H9 (cell line): ENCODE measurements at regions not wholly inside any gene's neighbourhood (a gene's known extent, or its start where the extent isn't known, plus 50 kb on each side); places are given as distances from the start of the nearest gene placed in this dataset.

ENCODE experiments used
- DNase-seq: peaks from one replicate; pipeline ENCODE4 v3.0.0-alpha.2; 2017
- H2AFZ ChIP-seq: one replicate; pipeline ENCODE4 v1.6.1; 2013; ENCODE audit warnings: mild to moderate bottlenecking, low read length, control low read depth, moderate library complexity
- H2AK5ac ChIP-seq: 2 replicates; pipeline ENCODE4 v1.6.1; 2013; ENCODE audit warnings: low read length, control low read depth, mixed read lengths; ENCODE audit not compliant: insufficient read length
- H2BK120ac ChIP-seq: one replicate; pipeline ENCODE4 v1.6.1; 2013; ENCODE audit warnings: low read depth, mild to moderate bottlenecking, low read length, control low read depth, inconsistent platforms; ENCODE audit not compliant: poor library complexity, severe bottlenecking
- H2BK12ac ChIP-seq: 2 replicates; pipeline ENCODE4 v1.6.1; 2013; ENCODE audit warnings: low read length, control low read depth, mixed read lengths, low read depth; ENCODE audit not compliant: insufficient read length
- H2BK15ac ChIP-seq: 2 replicates; pipeline ENCODE4 v1.6.1; 2013; ENCODE audit warnings: low read depth, low read length, control low read depth
- H2BK20ac ChIP-seq: one replicate; pipeline ENCODE4 v1.6.1; 2013; ENCODE audit warnings: low read depth, mild to moderate bottlenecking, low read length, control low read depth, inconsistent platforms; ENCODE audit not compliant: poor library complexity, severe bottlenecking
- H2BK5ac ChIP-seq: 2 replicates; pipeline ENCODE4 v1.6.1; 2013; ENCODE audit warnings: low read length, control low read depth, mixed read lengths; ENCODE audit not compliant: insufficient read length
- H3K14ac ChIP-seq: 2 replicates; pipeline ENCODE4 v1.6.1; 2013; ENCODE audit warnings: low read length, control low read depth; ENCODE audit not compliant: insufficient read depth
- H3K18ac ChIP-seq: 2 replicates; pipeline ENCODE4 v1.6.1; 2013; ENCODE audit warnings: low read depth, mild to moderate bottlenecking, mixed read lengths, low read length, control low read depth; ENCODE audit not compliant: insufficient read length
- H3K23ac ChIP-seq: 2 replicates; pipeline ENCODE4 v1.6.1; 2013; ENCODE audit warnings: low read length, control low read depth, mixed read lengths, low read depth; ENCODE audit not compliant: insufficient read length
- H3K23me2 ChIP-seq: 2 replicates; pipeline ENCODE4 v1.6.1; 2013; ENCODE audit warnings: low read depth, mild to moderate bottlenecking, mixed read lengths, low read length, control low read depth; ENCODE audit not compliant: insufficient read length, poor library complexity, severe bottlenecking
- H3K27ac ChIP-seq: 2 replicates; pipeline ENCODE4 v1.5.1; 2013; ENCODE audit warnings: low read length, control low read depth, mixed read lengths, low read depth; ENCODE audit not compliant: insufficient read length
- H3K27me3 ChIP-seq: 2 replicates; pipeline ENCODE4 v1.6.1; 2013; ENCODE audit warnings: low read length, control low read depth, inconsistent platforms; ENCODE audit not compliant: insufficient read depth
- H3K4ac ChIP-seq: 2 replicates; pipeline ENCODE4 v1.6.1; 2013; ENCODE audit warnings: low read depth, mild to moderate bottlenecking, control low read depth, inconsistent platforms, low read length, moderate library complexity
- H3K4me1 ChIP-seq: 2 replicates; pipeline ENCODE4 v1.6.1; 2013; ENCODE audit warnings: low read length, control low read depth, inconsistent platforms; ENCODE audit not compliant: insufficient read depth
- H3K4me2 ChIP-seq: 2 replicates; pipeline ENCODE4 v1.6.1; 2013; ENCODE audit warnings: low read length, control low read depth, mixed read lengths; ENCODE audit not compliant: insufficient read length, insufficient read depth
- H3K56ac ChIP-seq: 2 replicates; pipeline ENCODE4 v1.6.1; 2013; ENCODE audit warnings: low read depth, mild to moderate bottlenecking, mixed read lengths, low read length, control low read depth; ENCODE audit not compliant: insufficient read length
- H3K79me1 ChIP-seq: 2 replicates; pipeline ENCODE4 v1.6.1; 2013; ENCODE audit warnings: low read depth, mild to moderate bottlenecking, moderate library complexity, low read length, control low read depth, inconsistent platforms; ENCODE audit not compliant: insufficient read depth, poor library complexity, severe bottlenecking
- H3K79me2 ChIP-seq: 2 replicates; pipeline ENCODE4 v1.6.1; 2013; ENCODE audit warnings: low read length, control low read depth, inconsistent platforms; ENCODE audit not compliant: insufficient read depth
- H3K9ac ChIP-seq: 2 replicates; pipeline ENCODE4 v1.6.1; 2013; ENCODE audit warnings: low read length, control low read depth, mixed read lengths; ENCODE audit not compliant: insufficient read length; ENCODE audit errors: extremely low read depth
- H3K9me3 ChIP-seq: one replicate; pipeline ENCODE4 v1.6.1; 2013; ENCODE audit warnings: low read depth, low read length, inconsistent platforms; ENCODE audit not compliant: control insufficient read depth
- H3T11ph ChIP-seq: one replicate; pipeline ENCODE4 v1.6.1; 2013; ENCODE audit warnings: mild to moderate bottlenecking, low read length, control low read depth, inconsistent platforms
- H4K20me1 ChIP-seq: one replicate; pipeline ENCODE4 v1.6.1; 2013; ENCODE audit not compliant: control insufficient read depth, insufficient read length, insufficient read depth
- H4K5ac ChIP-seq: 2 replicates; pipeline ENCODE4 v1.6.1; 2013; ENCODE audit warnings: low read depth, mild to moderate bottlenecking, mixed read lengths, low read length, control low read depth; ENCODE audit not compliant: insufficient read length
- H4K8ac ChIP-seq: replicated peaks from 2 replicates; pipeline ENCODE4 v1.6.1; 2013; ENCODE audit warnings: low read length, control low read depth, mixed read lengths, low read depth; ENCODE audit not compliant: insufficient read length
- H4K91ac ChIP-seq: 2 replicates; pipeline ENCODE4 v1.6.1; 2013; ENCODE audit warnings: low read depth, mild to moderate bottlenecking, moderate library complexity, mixed read lengths, low read length, control low read depth; ENCODE audit not compliant: insufficient read length
- H3K27ac Mint-ChIP-seq, 3 experiments: 2 replicates in 2 of 3; 3 replicates in 1 of 3; pipeline ENCODE4 v1.8.0; 2020 to 2021; ENCODE audit warnings: mixed read lengths in 3 of 3, mild to moderate bottlenecking in 1 of 3, moderate library complexity in 1 of 3
- H3K27me3 Mint-ChIP-seq: 2 replicates; pipeline ENCODE4 v1.8.0; 2021; ENCODE audit warnings: low read depth, mild to moderate bottlenecking, moderate library complexity, mixed read lengths
- H3K36me3 Mint-ChIP-seq, 3 experiments: 2 replicates in 2 of 3; 3 replicates in 1 of 3; pipeline ENCODE4 v1.8.0; 2020 to 2021; ENCODE audit warnings: low read depth in 3 of 3, mixed read lengths in 3 of 3; ENCODE audit not compliant: insufficient read depth in 1 of 3
- H3K4me1 Mint-ChIP-seq, 2 experiments: 2 replicates each; pipeline ENCODE4 v1.8.0; 2020; ENCODE audit warnings: mixed read lengths in 2 of 2
- H3K4me3 Mint-ChIP-seq, 2 experiments: 2 replicates in 1 of 2; 3 replicates in 1 of 2; pipeline ENCODE4 v1.8.0; 2020 to 2021; ENCODE audit warnings: mild to moderate bottlenecking in 2 of 2, mixed read lengths in 2 of 2, moderate library complexity in 1 of 2
- H3K9me3 Mint-ChIP-seq, 2 experiments: 2 replicates in 1 of 2; 3 replicates in 1 of 2; pipeline ENCODE4 v1.8.0; 2020; ENCODE audit warnings: mild to moderate bottlenecking in 2 of 2, mixed read lengths in 2 of 2, moderate library complexity in 1 of 2
- CTCF ChIP-seq: fragments of 200-600 bp; sonication (generic); conservative IDR thresholded peaks from 3 replicates; pipeline ENCODE4 v1.8.0; 2021; ENCODE audit warnings: antibody characterized with exemption, mild to moderate bottlenecking
- WGBS: extraction: QIAGEN DNeasy Blood & Tissue Kit; methylation state at CpG from one replicate; pipeline ENCODE4 v1.1.7; 2013; ENCODE audit warnings: missing lambda C conversion rate, low lambda C conversion rate, mixed read lengths; ENCODE audit not compliant: insufficient read length; ENCODE audit errors: extremely low coverage; 5-methylcytosine and 5-hydroxymethylcytosine counted together

GRCh38 chr10:3337741-3338140 is 165.2 kb upstream of the PITRM1 start:
- Histone ChIP-seq H3K56ac (no peak overlapping the region), H3K9ac (no peak overlapping the region), H3K79me2 (no peaks in the 10 kb centered on the region), H3K18ac (no peak overlapping the region), H2BK20ac (no peak overlapping the region), H2BK12ac (no peak overlapping the region), H4K8ac (no peak overlapping the region), H3K27me3 (no peaks in the 10 kb centered on the region), H3K79me1 (no peaks in the 10 kb centered on the region), H3K4ac (no peak overlapping the region), H2BK5ac (no peak overlapping the region), H2BK120ac (no peak overlapping the region), H3K4me2 (no peak overlapping the region), H3K4me1 (peaks cover 8% of the 10 kb centered on the region; the same call in 1 of the 2 replicates), H3T11ph (no peak overlapping the region), H3K23me2 (no peaks in the 10 kb centered on the region), H4K91ac (no peak overlapping the region), H3K23ac (no peak overlapping the region), H4K5ac (no peak overlapping the region), H2AK5ac (no peak overlapping the region), H4K20me1 (no peaks in the 10 kb centered on the region), H3K9me3 (no peaks in the 10 kb centered on the region), H3K14ac (no peak overlapping the region), H2BK15ac (no peak overlapping the region), H3K27ac (no peak overlapping the region), H2AFZ (no peak overlapping the region)
- no peak overlapping the region for H3K4me3 Mint-ChIP-seq
- no CpG with 5 or more reads among the region's 8 CpGs for WGBS
- no peak for DNase-seq
- no peak overlapping the region for H3K27ac Mint-ChIP-seq
- peaks cover 22 to 27% of the 10 kb centered on the region in 2 experiments for H3K4me1 Mint-ChIP-seq
- no peaks in the 10 kb centered on the region for H3K9me3 Mint-ChIP-seq
- no peaks in the 10 kb centered on the region for H3K36me3 Mint-ChIP-seq
- TF ChIP-seq CTCF: no peak
- H3K27me3 Mint-ChIP-seq: peaks cover 2% of the 10 kb centered on the region
